AG04450 (cell line): ENCODE measurements at regions not wholly inside any gene's neighbourhood (a gene's known extent, or its start where the extent isn't known, plus 50 kb on each side); places are given as distances from the start of the nearest gene placed in this dataset.

Experiments
- CTCF ChIA-PET: fragments of 300-600, 350-600 bp; formaldehyde crosslinking; extraction: SDS; loops from one replicate; lab custom pipeline; 2022; ENCODE audit warnings: antibody characterized with exemption, inconsistent platforms; lab: Charles Lee
- POLR2A ChIA-PET: fragments of 350-600 bp; formaldehyde crosslinking; extraction: SDS; loops from one replicate; lab custom pipeline; 2021; ENCODE audit warnings: antibody characterized with exemption, inconsistent platforms; lab: Yijun Ruan, JAX
- DNase-seq: peaks from one replicate; pipeline ENCODE4 v3.0.0-alpha.2; 2011; ENCODE audit warnings: low read depth, low spot score
- H3K27ac ChIP-seq: one replicate; pipeline ENCODE4 v1.5.1; 2012; ENCODE audit warnings: low read depth, low read length, control low read depth
- H3K27me3 ChIP-seq: one replicate; pipeline ENCODE4 v1.6.0; 2012; ENCODE audit warnings: low read length; ENCODE audit not compliant: control insufficient read depth, insufficient read depth
- H3K4me3 ChIP-seq: 2 replicates; pipeline ENCODE4 v1.5.1; 2011; ENCODE audit warnings: mild to moderate bottlenecking, low read depth, low read length, control low read depth
- H3K9me3 ChIP-seq: 2 replicates; pipeline ENCODE4 v1.5.1; 2012; ENCODE audit warnings: low read length; ENCODE audit not compliant: control insufficient read depth, insufficient read depth
- TF ChIP-seq, protein P1 (sequence below): IDR thresholded peaks from 2 replicates; pipeline ENCODE4 v1.5.1; 2011; ENCODE audit warnings: low read depth, low read length, control low read depth, inconsistent platforms

DNA sequence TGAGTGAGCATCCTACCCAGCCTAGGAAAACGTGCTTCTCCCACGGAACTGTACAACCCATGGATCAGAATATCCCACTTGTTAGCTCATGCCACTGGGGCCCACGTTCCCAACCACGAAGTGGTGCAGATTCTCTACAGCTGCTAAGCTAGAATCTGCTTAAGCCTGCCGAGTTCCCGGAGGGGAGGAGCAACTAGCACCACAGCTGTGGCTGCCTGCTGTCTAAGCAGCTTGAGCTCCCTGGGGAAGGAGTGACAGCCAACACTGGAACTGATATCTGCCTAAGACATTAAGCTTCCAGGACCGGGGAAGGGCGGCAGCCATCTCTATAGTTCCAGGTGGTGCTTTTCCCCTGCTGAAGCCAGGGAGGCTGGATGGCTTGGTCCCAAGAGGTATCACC lies 334.7 kb upstream of the CHRM2 start:
- CTCF ChIA-PET: interaction anchor here (0.6 kb wide), 1 partner anchor 1093 kb away, joined by 3 read pairs; no protein-coding TSS in a partner anchor
- no peaks in the 10 kb centered on the region for H3K27me3 ChIP-seq
- TF ChIP-seq, protein P1, sequence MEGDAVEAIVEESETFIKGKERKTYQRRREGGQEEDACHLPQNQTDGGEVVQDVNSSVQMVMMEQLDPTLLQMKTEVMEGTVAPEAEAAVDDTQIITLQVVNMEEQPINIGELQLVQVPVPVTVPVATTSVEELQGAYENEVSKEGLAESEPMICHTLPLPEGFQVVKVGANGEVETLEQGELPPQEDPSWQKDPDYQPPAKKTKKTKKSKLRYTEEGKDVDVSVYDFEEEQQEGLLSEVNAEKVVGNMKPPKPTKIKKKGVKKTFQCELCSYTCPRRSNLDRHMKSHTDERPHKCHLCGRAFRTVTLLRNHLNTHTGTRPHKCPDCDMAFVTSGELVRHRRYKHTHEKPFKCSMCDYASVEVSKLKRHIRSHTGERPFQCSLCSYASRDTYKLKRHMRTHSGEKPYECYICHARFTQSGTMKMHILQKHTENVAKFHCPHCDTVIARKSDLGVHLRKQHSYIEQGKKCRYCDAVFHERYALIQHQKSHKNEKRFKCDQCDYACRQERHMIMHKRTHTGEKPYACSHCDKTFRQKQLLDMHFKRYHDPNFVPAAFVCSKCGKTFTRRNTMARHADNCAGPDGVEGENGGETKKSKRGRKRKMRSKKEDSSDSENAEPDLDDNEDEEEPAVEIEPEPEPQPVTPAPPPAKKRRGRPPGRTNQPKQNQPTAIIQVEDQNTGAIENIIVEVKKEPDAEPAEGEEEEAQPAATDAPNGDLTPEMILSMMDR: no peak

DNA sequence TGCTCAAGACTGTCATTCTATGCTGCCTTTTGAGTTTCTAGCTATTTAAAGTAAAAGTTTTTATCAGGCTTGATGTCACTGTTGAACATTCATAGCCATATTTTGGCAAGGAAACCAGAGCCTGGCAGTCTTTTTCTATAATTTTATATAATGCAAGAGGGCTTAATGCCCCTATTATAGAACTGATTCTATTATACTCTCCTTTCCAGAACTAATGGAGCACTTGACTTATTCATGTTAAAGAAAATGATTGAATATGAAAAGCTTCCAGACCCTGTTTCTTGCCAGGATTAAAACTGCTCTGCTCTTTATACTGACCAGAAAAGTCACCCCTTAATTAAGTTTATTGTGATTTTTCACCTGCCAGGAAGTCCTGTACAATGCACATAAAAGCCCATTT lies 337.6 kb upstream of the CHRM2 start:
- no peak for DNase-seq
- CTCF ChIA-PET: no interaction called here
- Histone ChIP-seq H3K4me3 (no peak overlapping the region), H3K27me3 (no peaks in the 10 kb centered on the region), H3K9me3 (peaks cover 12% of the 10 kb centered on the region), H3K27ac (no peak overlapping the region)
- TF ChIP-seq, protein P1: no peak
- POLR2A ChIA-PET: no interaction called here

More for the DNA sequence above, 334.7 kb upstream of the CHRM2 start:
- Histone ChIP-seq H3K9me3 (no peaks in the 10 kb centered on the region), H3K4me3 (no peak overlapping the region), H3K27ac (no peak overlapping the region)
- POLR2A ChIA-PET: no interaction called here
- no peak for DNase-seq

DNA sequence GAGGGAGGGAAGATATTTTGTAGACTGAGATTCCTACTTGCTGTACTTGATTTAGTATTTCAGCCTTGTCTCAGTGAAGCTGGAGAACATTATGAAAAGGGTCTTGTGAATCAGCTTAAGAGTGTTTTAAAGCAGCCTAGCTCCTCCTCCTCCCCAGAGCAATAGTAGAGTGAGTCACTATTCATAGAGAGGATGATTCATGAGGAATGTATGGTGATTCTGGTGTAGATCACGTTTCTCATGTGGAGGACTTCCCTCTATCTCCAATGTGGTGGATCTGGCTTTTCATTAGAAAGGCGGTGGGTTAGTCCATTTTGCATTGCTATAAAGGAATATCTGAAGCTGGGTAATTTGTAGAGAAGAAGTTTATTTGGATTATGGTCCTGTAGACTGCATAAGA lies 340.1 kb upstream of the CHRM2 start:
- ChIA-PET POLR2A (no interaction called here), CTCF (no interaction called here)
- DNase-seq: peak; percentile 46
- H3K27ac ChIP-seq: no peak overlapping the region
- TF ChIP-seq, protein P1: no peak
- H3K9me3 ChIP-seq: peaks cover 12% of the 10 kb centered on the region
- H3K4me3 ChIP-seq: no peak overlapping the region
- no peaks in the 10 kb centered on the region for H3K27me3 ChIP-seq

DNA sequence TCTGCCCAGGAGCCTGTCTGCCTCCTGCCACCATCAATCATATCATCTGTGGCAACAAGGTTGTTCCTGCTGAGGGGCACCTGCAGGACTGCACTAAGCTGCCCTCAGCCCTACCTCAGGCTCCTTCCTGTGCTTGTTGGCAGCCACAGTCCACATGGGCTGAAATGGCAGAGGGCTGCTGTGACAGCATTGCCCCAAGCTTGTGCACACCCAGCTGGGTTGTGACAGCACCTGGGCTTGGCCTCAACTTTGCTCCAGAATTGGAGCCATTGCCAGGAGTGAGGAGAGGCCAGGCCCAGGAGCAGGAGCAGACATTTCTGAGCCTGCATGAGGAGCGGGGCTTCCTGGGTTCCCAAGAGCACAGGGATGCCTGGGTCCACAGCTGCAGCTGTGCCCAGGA lies 340.9 kb upstream of the CHRM2 start:
- Histone ChIP-seq H3K9me3 (peaks cover 12% of the 10 kb centered on the region), H3K27ac (no peak overlapping the region), H3K4me3 (no peak overlapping the region), H3K27me3 (no peaks in the 10 kb centered on the region)
- no peak for DNase-seq
- CTCF ChIA-PET: no interaction called here
- TF ChIP-seq, protein P1: no peak
- POLR2A ChIA-PET: no interaction called here

- H3K9me3 ChIP-seq: peaks cover 12% of the 10 kb centered on the region
- no peak overlapping the region for H3K27ac ChIP-seq
- H3K4me3 ChIP-seq: no peak overlapping the region
- TF ChIP-seq, protein P1: no peak
- ChIA-PET POLR2A (no interaction called here), CTCF (no interaction called here)
- no peak for DNase-seq
- H3K27me3 ChIP-seq: no peaks in the 10 kb centered on the region
These were observed 341.9 kb upstream of the CHRM2 start for GRCh38 chr7:136526408-136527105.
